ENCODE measurements at regions not wholly inside any gene's neighbourhood (a gene's known extent, or its start where the extent isn't known, plus 50 kb on each side); places are given as distances from the start of the nearest gene placed in this dataset.

DNA sequence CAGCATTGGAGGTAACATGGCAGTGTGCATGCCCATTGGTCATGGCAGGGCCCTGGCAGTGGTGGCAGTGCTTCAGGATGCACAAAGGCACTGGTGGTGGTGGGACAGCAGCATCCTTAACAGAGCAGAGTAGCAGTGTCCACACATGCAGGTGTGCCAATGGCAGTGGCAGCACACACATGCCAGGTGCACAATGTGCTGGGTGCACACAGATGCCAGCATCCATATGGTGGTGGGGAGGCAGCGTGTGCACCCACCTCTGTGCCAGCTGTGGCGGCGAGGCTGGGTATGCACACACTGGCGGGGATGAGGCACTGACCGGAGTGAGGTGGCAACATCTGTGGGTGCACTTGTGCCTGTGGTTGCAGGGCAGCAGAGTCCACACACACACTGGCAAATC, 150.6 kb downstream of the SI start:
- no peak overlapping the region for H3K4me3 ChIP-seq (ENCODE audit: control insufficient read depth, low read depth, low read length)
- TF ChIP-seq, protein P1, sequence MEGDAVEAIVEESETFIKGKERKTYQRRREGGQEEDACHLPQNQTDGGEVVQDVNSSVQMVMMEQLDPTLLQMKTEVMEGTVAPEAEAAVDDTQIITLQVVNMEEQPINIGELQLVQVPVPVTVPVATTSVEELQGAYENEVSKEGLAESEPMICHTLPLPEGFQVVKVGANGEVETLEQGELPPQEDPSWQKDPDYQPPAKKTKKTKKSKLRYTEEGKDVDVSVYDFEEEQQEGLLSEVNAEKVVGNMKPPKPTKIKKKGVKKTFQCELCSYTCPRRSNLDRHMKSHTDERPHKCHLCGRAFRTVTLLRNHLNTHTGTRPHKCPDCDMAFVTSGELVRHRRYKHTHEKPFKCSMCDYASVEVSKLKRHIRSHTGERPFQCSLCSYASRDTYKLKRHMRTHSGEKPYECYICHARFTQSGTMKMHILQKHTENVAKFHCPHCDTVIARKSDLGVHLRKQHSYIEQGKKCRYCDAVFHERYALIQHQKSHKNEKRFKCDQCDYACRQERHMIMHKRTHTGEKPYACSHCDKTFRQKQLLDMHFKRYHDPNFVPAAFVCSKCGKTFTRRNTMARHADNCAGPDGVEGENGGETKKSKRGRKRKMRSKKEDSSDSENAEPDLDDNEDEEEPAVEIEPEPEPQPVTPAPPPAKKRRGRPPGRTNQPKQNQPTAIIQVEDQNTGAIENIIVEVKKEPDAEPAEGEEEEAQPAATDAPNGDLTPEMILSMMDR (IDR thresholded peaks at IDR 0.05; ENCODE audit: control insufficient read depth, insufficient read depth, low read depth, low read length, missing control alignments): no peak
- DNase-seq (ENCODE audit: low read depth): no peak

DNA sequence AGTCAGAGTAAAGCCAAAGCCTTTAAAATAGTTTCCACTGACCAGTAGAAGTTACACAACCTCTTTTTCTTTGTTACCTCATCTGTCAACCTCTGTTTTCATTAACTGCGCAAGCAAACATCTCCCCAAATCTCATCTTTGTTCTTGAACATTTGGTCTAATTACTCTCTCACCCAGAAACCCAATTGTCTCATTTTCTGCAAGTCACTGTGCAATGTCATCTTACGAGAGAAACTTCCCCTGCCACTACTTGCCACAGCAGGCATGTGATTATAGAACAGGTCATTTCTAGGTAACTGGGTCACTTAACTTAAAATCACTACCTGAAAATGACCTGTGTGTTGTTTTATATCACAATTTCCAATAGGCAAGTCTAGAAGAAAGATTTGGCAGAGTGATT, 159.4 kb downstream of the SI start:
- no peak for DNase-seq (ENCODE audit: low read depth)

DNA sequence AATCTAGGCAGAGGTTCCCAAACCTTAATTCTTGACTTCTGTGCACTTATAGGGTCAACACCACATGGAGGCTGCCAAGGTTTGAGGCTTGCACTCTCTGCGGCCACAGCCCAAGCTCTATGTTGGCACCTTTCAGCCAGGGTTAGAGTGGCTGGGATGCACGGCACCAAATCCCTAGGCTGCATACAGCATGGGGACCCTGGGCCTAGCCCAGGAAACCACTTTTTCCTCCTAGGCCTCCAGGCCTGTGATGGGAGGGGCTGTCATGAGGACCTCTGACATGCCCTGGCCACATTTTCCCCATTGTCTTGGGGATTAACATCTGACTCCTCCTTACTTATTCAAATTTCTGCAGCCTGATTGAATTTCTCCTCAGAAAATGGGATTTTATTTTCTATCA, 165.4 kb downstream of the SI start:
- TF ChIP-seq, protein P1 (IDR thresholded peaks at IDR 0.05; ENCODE audit: control insufficient read depth, insufficient read depth, low read depth, low read length, missing control alignments): no peak
- DNase-seq (ENCODE audit: low read depth): no peak
- H3K4me3 ChIP-seq (ENCODE audit: control insufficient read depth, low read depth, low read length): no peak overlapping the region

More for the DNA sequence above, 159.4 kb downstream of the SI start:
- TF ChIP-seq, protein P1 (IDR thresholded peaks at IDR 0.05; ENCODE audit: control insufficient read depth, insufficient read depth, low read depth, low read length, missing control alignments): no peak
- H3K4me3 ChIP-seq (ENCODE audit: control insufficient read depth, low read depth, low read length): no peak overlapping the region

DNA sequence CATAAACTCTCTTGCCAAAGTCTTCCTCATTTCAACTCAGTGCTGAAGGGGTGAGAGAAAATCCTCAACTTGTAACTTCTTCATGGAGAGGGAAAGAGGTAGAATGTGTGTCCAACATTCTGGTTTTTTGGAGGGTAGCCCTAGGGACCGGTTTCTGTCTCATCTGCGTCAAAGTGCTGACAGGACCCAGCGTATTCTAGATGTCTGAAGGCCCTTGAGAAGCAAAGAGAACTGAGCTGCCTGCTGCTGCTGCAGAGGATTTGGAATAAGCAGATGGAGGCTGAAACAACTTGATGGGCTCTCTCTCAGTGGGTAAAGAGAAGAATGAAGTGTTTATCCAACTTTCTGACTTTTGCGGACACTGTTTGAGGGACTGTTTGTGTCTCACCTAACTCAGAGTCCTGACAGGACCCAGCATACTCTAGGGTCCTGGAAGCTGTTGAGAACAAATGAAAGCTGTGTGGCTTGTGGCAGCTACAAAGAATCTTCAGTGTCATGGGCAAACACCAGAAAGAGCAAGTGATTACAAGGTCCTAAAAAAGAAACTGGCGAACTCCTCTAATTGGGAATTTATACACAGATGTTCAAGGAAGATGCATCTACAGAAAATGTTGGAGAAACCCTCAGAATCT, 174.4 kb downstream of the SI start:
- TF ChIP-seq, protein P1 (IDR thresholded peaks at IDR 0.05; ENCODE audit: control insufficient read depth, insufficient read depth, low read depth, low read length, missing control alignments): no peak
- no peak overlapping the region for H3K4me3 ChIP-seq (ENCODE audit: control insufficient read depth, low read depth, low read length)
- DNase-seq (ENCODE audit: low read depth): no peak

DNA sequence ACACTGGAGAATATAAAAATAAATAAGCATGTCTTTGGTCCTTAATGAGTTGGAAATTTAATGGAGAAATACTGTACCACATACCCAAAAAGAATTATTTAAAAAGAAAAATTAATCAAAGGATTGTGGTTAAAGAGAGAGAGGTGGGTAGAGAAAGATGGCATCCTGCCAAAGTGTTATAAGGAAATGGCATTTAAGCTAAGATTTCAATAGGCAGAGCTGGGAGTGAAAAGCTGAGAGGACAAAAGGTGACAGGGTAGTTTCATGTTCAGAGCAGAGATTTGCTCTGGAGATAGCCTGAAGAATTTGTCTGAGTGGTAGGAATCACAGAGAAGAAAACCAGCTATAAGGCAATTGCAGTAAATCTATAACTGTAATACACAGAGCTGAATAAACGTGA, 181.0 kb downstream of the SI start:
- H3K4me3 ChIP-seq (ENCODE audit: control insufficient read depth, low read depth, low read length): no peak overlapping the region
- TF ChIP-seq, protein P1 (IDR thresholded peaks at IDR 0.05; ENCODE audit: control insufficient read depth, insufficient read depth, low read depth, low read length, missing control alignments): no peak
- DNase-seq (ENCODE audit: low read depth): no peak

DNA sequence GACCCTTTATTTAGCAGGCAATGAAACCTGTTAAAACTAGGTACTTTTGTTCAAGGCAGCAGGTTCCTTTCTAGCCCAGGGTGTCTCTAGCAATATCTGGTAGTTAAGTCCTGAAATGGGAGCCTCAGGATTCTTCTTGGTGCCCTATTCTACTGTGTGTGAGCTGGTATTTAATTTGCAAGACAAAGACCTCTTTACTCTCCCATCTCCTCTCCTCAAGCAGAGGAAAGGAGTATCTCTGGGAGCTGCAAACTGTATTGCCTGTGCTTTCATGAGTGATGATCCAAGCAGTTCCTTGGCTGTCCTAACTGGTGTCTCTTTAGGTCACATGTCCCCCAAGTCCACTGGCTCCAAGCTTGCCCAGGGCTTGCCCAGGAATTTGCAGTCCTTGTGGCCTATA, 188.2 kb downstream of the SI start:
- TF ChIP-seq, protein P1 (IDR thresholded peaks at IDR 0.05; ENCODE audit: control insufficient read depth, insufficient read depth, low read depth, low read length, missing control alignments): no peak
- no peak overlapping the region for H3K4me3 ChIP-seq (ENCODE audit: control insufficient read depth, low read depth, low read length)
- no peak for DNase-seq (ENCODE audit: low read depth)
